ENCODE measurements at regions not wholly inside any gene's neighbourhood (a gene's known extent, or its start where the extent isn't known, plus 50 kb on each side); places are given as distances from the start of the nearest gene placed in this dataset.

- WGBS, 2 donors = 65 to 73% methylated on average over 10 of the region's 10 CpGs
- no peaks in the 10 kb centered on the region for H3K4me1 ChIP-seq
- no peak overlapping the region for H3K27ac ChIP-seq
- no peaks in the 10 kb centered on the region for H3K9me3 ChIP-seq
- no peak overlapping the region for H3K4me3 ChIP-seq
- ATAC-seq (no peak), DNase-seq (no peak)
- TF ChIP-seq POLR2A (IDR thresholded peaks at IDR 0.05) (no peak), CTCF (IDR thresholded peaks at IDR 0.05) (no peak)
- intact Hi-C loops (cut with DNase I) = no loop called here
- H3K36me3 ChIP-seq (replicated peaks in 1 of 2; ENCODE audit: insufficient read depth in 1 of 2, low read depth in 2 of 2) = no peaks in the 10 kb centered on the region
- H3K27me3 ChIP-seq = no peaks in the 10 kb centered on the region
Observed at GRCh38 chr2:71856773-71857525, 290.7 kb downstream of the CYP26B1 start.

- Histone ChIP-seq H3K36me3 (replicated peaks in 1 of 2; ENCODE audit: insufficient read depth in 1 of 2, low read depth in 2 of 2) (no peaks in the 10 kb centered on the region), H3K4me1 (no peaks in the 10 kb centered on the region), H3K4me3 (no peak overlapping the region), H3K27ac (no peak overlapping the region), H3K9me3 (no peaks in the 10 kb centered on the region), H3K27me3 (no peaks in the 10 kb centered on the region)
- intact Hi-C loops (cut with DNase I) = no loop called here
- WGBS, 2 donors = 78 to 84% methylated on average over 6 of the region's 6 CpGs
- no peak for DNase-seq
- TF ChIP-seq POLR2A (IDR thresholded peaks at IDR 0.05) (no peak), CTCF (IDR thresholded peaks at IDR 0.05) (no peak)
- no peak for ATAC-seq
Observed at GRCh38 chr2:71853858-71854257, 293.8 kb downstream of the CYP26B1 start.

- DNase-seq = no peak
- intact Hi-C loops (cut with DNase I) = no loop called here
Observed at GRCh38 chr2:71852141-71852711, 295.4 kb downstream of the CYP26B1 start.

GRCh38 chr2:71851094-71851750 is 296.4 kb downstream of the CYP26B1 start:
- H3K27ac ChIP-seq = no peak overlapping the region
- no peaks in the 10 kb centered on the region for H3K27me3 ChIP-seq
- no peak for DNase-seq
- H3K4me1 ChIP-seq = no peaks in the 10 kb centered on the region
- no peaks in the 10 kb centered on the region for H3K36me3 ChIP-seq (replicated peaks in 1 of 2; ENCODE audit: insufficient read depth in 1 of 2, low read depth in 2 of 2)
- no peaks in the 10 kb centered on the region for H3K9me3 ChIP-seq
- no peak overlapping the region for H3K4me3 ChIP-seq
- WGBS, 2 donors = 75 to 76% methylated on average over 7 to 8 of the region's 8 CpGs
- TF ChIP-seq CTCF (IDR thresholded peaks at IDR 0.05) (no peak), POLR2A (IDR thresholded peaks at IDR 0.05) (no peak)
- intact Hi-C loops (cut with DNase I) = no loop called here
- ATAC-seq = no peak

More at GRCh38 chr2:71852141-71852711, 295.4 kb downstream of the CYP26B1 start:
- ATAC-seq = no peak
- TF ChIP-seq CTCF (IDR thresholded peaks at IDR 0.05) (no peak), POLR2A (IDR thresholded peaks at IDR 0.05) (no peak)
- WGBS, 2 donors = 22 to 29% methylated on average over 20 to 32 of the region's 32 CpGs
- no peaks in the 10 kb centered on the region for H3K9me3 ChIP-seq
- no peaks in the 10 kb centered on the region for H3K27me3 ChIP-seq
- no peak overlapping the region for H3K4me3 ChIP-seq
- H3K4me1 ChIP-seq = no peaks in the 10 kb centered on the region
- no peaks in the 10 kb centered on the region for H3K36me3 ChIP-seq (replicated peaks in 1 of 2; ENCODE audit: insufficient read depth in 1 of 2, low read depth in 2 of 2)
- no peak overlapping the region for H3K27ac ChIP-seq
